ENCODE measurements at regions not wholly inside any gene's neighbourhood (a gene's known extent, or its start where the extent isn't known, plus 50 kb on each side); places are given as distances from the start of the nearest gene placed in this dataset.

DNA sequence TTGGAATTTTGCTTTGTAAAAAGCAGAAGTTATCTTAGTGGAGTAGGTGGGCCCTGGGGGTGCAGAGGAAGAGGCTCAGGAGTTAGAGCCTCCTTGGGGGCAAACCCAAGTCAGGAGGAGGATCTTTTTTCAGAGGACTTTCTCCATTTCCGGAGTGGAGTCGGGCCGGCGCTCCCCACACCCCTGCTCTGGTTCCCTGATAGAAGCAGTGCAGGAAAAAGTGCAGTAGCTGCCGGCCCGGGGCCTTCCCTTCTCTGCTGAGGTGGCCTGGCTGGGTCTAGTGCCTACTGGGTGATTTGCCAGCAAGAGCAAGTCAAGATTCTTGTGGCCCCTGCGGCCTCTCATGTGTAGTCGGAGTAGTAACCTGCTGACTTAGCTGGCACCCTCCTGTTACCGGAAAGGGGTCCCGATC, 124.2 kb upstream of the HS6ST1 start:
- TF ChIP-seq, protein P1, sequence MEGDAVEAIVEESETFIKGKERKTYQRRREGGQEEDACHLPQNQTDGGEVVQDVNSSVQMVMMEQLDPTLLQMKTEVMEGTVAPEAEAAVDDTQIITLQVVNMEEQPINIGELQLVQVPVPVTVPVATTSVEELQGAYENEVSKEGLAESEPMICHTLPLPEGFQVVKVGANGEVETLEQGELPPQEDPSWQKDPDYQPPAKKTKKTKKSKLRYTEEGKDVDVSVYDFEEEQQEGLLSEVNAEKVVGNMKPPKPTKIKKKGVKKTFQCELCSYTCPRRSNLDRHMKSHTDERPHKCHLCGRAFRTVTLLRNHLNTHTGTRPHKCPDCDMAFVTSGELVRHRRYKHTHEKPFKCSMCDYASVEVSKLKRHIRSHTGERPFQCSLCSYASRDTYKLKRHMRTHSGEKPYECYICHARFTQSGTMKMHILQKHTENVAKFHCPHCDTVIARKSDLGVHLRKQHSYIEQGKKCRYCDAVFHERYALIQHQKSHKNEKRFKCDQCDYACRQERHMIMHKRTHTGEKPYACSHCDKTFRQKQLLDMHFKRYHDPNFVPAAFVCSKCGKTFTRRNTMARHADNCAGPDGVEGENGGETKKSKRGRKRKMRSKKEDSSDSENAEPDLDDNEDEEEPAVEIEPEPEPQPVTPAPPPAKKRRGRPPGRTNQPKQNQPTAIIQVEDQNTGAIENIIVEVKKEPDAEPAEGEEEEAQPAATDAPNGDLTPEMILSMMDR (IDR thresholded peaks at IDR 0.05; ENCODE audit: insufficient read depth, low read length, missing control alignments), result no peak
- no peak for DNase-seq (ENCODE audit: low read depth, low spot score)
- ChIA-PET POLR2A (no interaction called here), CTCF (interaction anchor here (1.3 kb wide), 1 partner anchor 19 kb away, joined by 4 read pairs; no protein-coding TSS in a partner anchor)
- no peak overlapping the region for H3K4me3 ChIP-seq (ENCODE audit: low read depth, low read length)

DNA sequence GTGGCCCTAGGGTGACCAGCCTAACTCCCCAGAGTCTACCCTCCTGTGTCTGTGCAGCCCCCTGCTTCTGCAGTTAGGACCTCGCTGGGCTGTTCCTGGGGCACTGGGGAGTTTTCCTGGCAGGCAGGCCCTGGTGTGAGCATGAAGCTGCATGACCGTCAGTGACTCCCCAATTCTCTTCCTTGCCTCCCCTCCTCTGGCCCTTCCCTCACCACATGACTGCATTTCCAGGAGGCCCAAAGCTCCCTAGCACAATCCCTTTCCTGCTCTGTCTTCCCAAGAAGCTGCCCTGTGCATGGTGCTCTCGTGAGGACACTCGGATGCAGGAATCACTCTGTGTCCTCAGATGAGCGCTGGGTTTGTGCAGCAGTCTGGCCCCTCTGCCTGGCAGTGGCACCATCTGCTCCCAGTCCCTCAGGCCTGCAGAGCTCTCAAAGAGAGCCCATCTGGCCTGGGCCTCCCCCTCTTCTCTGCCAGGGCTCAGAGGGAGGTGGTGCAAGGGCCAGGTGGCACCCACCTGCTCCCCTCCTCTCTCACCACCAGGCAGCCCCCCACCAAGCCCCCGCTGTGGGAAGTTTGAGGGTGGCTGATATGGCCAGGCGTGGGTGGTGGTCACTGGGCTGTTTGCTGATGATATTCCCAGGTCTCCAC, 125.6 kb upstream of the HS6ST1 start:
- TF ChIP-seq, protein P1 (IDR thresholded peaks at IDR 0.05; ENCODE audit: insufficient read depth, low read length, missing control alignments), result no peak
- H3K4me3 ChIP-seq (ENCODE audit: low read depth, low read length), result no peak overlapping the region
- CTCF ChIA-PET, result no interaction called here
- no peak for DNase-seq (ENCODE audit: low read depth, low spot score)
- POLR2A ChIA-PET, result interaction anchor here (0.6 kb wide), 1 partner anchor 249 kb away, joined by 3 read pairs; no protein-coding TSS in a partner anchor

DNA sequence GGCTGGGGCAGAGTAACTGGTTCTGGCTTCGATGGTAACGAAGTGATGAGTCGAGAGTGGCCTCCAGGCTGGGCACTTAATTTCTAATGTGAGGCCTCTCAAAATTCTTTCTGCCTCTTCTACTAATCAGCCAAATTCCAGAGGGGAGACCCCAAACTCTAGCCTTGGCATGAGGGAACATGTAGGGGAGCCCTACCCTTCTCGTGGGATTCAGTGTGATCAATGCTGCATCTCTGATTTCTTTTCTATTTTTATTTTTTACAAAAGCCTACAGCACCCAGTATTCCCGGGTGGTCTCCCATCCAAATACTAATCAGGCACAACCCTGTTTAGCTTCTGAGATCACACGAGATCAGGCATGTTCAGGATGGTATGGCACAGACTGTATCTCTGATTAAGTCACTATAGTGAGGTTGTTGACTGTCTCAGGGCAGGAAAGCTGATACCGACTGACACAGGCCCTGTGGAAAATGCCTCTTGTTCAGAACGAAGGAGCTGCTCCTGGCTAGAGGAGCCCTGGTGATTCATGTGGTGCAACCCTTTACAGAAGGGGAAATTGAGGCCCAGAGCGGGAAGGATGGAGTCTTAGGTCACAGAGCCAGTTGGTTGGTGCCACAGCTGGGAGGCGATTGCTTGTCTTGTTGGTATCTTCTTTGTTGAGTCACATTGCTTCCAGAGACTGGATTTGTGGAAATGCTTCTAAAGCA, 126.3 kb upstream of the HS6ST1 start:
- DNase-seq (ENCODE audit: low read depth, low spot score), result no peak
- POLR2A ChIA-PET, result interaction anchor here (0.6 kb wide), 1 partner anchor 248 kb away, joined by 3 read pairs; no protein-coding TSS in a partner anchor
- no peak overlapping the region for H3K4me3 ChIP-seq (ENCODE audit: low read depth, low read length)
- TF ChIP-seq, protein P1 (IDR thresholded peaks at IDR 0.05; ENCODE audit: insufficient read depth, low read length, missing control alignments), result no peak
- CTCF ChIA-PET, result interaction anchor here (1.8 kb wide), 1 partner anchor 11 kb away, joined by 6 read pairs; no protein-coding TSS in a partner anchor

DNA sequence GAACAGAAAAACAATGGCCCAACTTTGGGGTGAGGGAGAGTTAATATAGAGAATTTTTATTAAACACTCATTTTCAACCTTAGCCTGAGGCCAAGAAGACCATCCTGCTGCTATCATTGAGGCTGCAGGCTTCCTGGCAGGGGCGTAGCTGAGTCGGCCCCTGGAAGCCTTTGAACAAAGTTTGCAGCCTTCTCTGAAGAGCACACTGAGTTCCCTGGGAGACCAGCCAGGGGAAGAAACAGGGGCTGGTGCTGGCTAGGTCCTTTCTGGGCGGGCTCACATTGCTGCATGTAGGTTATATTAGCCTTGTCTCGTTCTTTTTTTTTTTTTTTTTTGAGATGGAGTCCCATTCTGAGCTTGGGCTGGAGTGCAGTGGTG, 126.8 kb upstream of the HS6ST1 start:
- TF ChIP-seq, protein P1 (IDR thresholded peaks at IDR 0.05; ENCODE audit: insufficient read depth, low read length, missing control alignments), result no peak
- no peak overlapping the region for H3K4me3 ChIP-seq (ENCODE audit: low read depth, low read length)
- ChIA-PET CTCF (interaction anchor here (0.8 to 1.8 kb wide), 2 partner anchors 11 to 14 kb away, joined by 3 to 6 read pairs; no protein-coding TSS in a partner anchor), POLR2A (interaction anchor here (0.7 kb wide), 1 partner anchor 81 kb away, joined by 4 read pairs; no protein-coding TSS in a partner anchor)
- no peak for DNase-seq (ENCODE audit: low read depth, low spot score)

DNA sequence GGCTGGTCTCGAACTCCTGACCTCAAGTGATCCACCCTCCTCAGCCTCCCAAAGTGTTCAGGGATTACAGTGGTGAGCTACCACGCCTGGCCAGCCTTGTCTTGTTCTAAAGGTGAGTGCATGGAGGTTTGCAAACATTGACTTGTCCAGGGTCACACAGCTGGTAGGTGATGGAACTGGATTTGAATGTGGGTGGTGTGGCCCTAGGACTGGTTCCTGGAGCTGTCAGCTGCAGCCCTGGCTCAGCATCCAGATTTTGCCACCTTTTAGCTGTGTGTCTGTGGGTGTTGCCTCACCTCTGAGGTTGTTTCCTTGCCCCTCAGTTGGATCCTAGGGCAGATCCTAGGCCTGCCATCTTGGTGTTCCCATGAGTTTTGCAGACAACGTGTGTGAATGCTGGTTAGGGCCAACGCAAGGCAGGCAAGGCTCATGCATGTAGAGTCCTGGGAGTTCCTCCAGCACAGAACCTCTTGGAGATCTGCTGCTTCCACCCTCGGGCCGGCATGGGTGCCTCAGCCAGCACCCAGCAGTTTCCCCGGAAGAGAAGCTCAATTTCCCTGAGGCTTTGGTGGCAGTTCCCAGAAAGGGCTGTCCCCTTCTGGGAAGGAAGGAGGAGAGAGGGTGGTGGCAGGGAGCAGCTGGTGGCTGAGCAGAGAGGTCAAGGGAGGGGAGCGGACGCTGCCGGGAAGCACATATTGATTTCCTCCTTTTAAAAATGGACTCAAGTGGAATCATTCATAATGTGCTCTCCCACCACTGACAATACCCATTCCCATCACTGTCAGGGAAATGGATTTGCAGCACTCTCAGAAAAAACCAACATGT, 127.6 kb upstream of the HS6ST1 start:
- CTCF ChIA-PET, result interaction anchor here (0.8 to 1.8 kb wide), 2 partner anchors 10 to 15 kb away, joined by 3 to 6 read pairs; no protein-coding TSS in a partner anchor
- POLR2A ChIA-PET, result interaction anchor here (0.7 kb wide), 1 partner anchor 82 kb away, joined by 4 read pairs; no protein-coding TSS in a partner anchor
- H3K4me3 ChIP-seq (ENCODE audit: low read depth, low read length), result no peak overlapping the region
- TF ChIP-seq, protein P1 (IDR thresholded peaks at IDR 0.05; ENCODE audit: insufficient read depth, low read length, missing control alignments), result no peak
- DNase-seq (ENCODE audit: low read depth, low spot score), result no peak

All from AG04449 (cell line).